ENCODE measurements at regions not wholly inside any gene's neighbourhood (a gene's known extent, or its start where the extent isn't known, plus 50 kb on each side); places are given as distances from the start of the nearest gene placed in this dataset.

DNA sequence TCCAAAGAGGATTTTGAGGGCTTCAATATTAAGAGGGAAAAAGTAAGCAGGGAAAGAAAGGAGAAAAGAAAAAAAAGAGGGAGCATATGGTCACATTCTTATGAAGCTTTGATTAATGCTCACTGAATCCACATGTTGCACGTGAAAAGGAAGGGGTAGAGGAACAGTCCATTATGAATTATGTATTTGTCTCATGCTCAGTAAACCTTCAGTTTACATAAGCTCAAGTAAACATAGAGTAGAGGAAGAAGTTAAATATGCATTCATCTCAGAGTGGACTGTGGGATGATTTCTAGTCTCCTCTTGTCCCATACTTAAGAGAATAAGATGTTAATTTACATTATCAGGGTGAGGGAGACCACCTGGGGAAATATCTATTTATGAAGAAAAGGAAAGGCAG, 334.5 kb downstream of the IPO8 start:
- WGBS, 2 donors: 33 to 70% methylated on average over 1 of the region's 1 CpG
- H3K4me3 ChIP-seq (ENCODE audit: low read depth, poor library complexity, severe bottlenecking): no peak overlapping the region
- no peak for DNase-seq (ENCODE audit: low spot score in 2 of 2)
- intact Hi-C loops (cut with DNase I; ENCODE audit: low total_unique reads): no loop called here
- TF ChIP-seq, protein P1, sequence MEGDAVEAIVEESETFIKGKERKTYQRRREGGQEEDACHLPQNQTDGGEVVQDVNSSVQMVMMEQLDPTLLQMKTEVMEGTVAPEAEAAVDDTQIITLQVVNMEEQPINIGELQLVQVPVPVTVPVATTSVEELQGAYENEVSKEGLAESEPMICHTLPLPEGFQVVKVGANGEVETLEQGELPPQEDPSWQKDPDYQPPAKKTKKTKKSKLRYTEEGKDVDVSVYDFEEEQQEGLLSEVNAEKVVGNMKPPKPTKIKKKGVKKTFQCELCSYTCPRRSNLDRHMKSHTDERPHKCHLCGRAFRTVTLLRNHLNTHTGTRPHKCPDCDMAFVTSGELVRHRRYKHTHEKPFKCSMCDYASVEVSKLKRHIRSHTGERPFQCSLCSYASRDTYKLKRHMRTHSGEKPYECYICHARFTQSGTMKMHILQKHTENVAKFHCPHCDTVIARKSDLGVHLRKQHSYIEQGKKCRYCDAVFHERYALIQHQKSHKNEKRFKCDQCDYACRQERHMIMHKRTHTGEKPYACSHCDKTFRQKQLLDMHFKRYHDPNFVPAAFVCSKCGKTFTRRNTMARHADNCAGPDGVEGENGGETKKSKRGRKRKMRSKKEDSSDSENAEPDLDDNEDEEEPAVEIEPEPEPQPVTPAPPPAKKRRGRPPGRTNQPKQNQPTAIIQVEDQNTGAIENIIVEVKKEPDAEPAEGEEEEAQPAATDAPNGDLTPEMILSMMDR (IDR thresholded peaks at IDR 0.05): no peak
- no peak for TF ChIP-seq POLR2A (IDR thresholded peaks at IDR 0.05)

DNA sequence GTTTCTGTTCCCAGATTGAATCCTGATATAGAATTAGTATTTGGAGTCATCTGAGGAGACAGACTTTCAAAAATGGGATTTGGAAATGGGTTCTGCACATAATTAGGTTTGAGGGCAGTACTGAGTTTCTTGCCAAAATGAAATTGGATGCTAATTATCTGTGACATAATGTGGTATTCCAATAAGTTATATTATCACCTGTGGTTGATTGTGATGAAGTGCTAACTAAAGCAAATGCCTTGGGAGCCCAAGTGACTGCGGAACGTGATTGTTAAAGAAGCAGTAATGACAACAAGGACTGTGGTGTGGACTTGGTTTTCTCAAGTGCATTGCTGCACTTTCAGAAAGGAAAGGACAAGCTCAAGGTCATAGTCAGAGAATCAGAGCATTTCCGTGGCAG, 337.0 kb downstream of the IPO8 start:
- no peak for DNase-seq (ENCODE audit: low spot score in 2 of 2)
- no peak overlapping the region for H3K4me3 ChIP-seq (ENCODE audit: low read depth, poor library complexity, severe bottlenecking)
- 66 to 88% methylated on average over 3 of the region's 3 CpGs for WGBS, 2 donors
- TF ChIP-seq, protein P1 (IDR thresholded peaks at IDR 0.05): no peak
- no peak for TF ChIP-seq POLR2A (IDR thresholded peaks at IDR 0.05)
- intact Hi-C loops (cut with DNase I; ENCODE audit: low total_unique reads): no loop called here

- no peak for DNase-seq (ENCODE audit: low spot score in 2 of 2)
- intact Hi-C loops (cut with DNase I; ENCODE audit: low total_unique reads): no loop called here
- WGBS, 2 donors: 45 to 53% methylated on average over 7 of the region's 7 CpGs
- no peak overlapping the region for H3K4me3 ChIP-seq (ENCODE audit: low read depth, poor library complexity, severe bottlenecking)
- no peak for TF ChIP-seq POLR2A (IDR thresholded peaks at IDR 0.05)
- TF ChIP-seq, protein P1 (IDR thresholded peaks at IDR 0.05): no peak
These were observed 337.7 kb downstream of the IPO8 start for GRCh38 chr12:30357766-30358490.

- 72 to 85% methylated on average over 4 of the region's 4 CpGs for WGBS, 2 donors
- intact Hi-C loops (cut with DNase I; ENCODE audit: low total_unique reads): no loop called here
- TF ChIP-seq, protein P1 (IDR thresholded peaks at IDR 0.05): no peak
- TF ChIP-seq POLR2A (IDR thresholded peaks at IDR 0.05): no peak
- no peak overlapping the region for H3K4me3 ChIP-seq (ENCODE audit: low read depth, poor library complexity, severe bottlenecking)
- no peak for DNase-seq (ENCODE audit: low spot score in 2 of 2)
These were observed 349.8 kb downstream of the IPO8 start for GRCh38 chr12:30345744-30346471.

- intact Hi-C loops (cut with DNase I; ENCODE audit: low total_unique reads): no loop called here
- no peak overlapping the region for H3K4me3 ChIP-seq (ENCODE audit: low read depth, poor library complexity, severe bottlenecking)
- TF ChIP-seq, protein P1 (IDR thresholded peaks at IDR 0.05): no peak
- TF ChIP-seq POLR2A (IDR thresholded peaks at IDR 0.05): no peak
- no peak for DNase-seq (ENCODE audit: low spot score in 2 of 2)
These were observed 365.1 kb downstream of the IPO8 start for GRCh38 chr12:30330565-30330964.
